ENCODE measurements at regions not wholly inside any gene's neighbourhood (a gene's known extent, or its start where the extent isn't known, plus 50 kb on each side); places are given as distances from the start of the nearest gene placed in this dataset.

DNA sequence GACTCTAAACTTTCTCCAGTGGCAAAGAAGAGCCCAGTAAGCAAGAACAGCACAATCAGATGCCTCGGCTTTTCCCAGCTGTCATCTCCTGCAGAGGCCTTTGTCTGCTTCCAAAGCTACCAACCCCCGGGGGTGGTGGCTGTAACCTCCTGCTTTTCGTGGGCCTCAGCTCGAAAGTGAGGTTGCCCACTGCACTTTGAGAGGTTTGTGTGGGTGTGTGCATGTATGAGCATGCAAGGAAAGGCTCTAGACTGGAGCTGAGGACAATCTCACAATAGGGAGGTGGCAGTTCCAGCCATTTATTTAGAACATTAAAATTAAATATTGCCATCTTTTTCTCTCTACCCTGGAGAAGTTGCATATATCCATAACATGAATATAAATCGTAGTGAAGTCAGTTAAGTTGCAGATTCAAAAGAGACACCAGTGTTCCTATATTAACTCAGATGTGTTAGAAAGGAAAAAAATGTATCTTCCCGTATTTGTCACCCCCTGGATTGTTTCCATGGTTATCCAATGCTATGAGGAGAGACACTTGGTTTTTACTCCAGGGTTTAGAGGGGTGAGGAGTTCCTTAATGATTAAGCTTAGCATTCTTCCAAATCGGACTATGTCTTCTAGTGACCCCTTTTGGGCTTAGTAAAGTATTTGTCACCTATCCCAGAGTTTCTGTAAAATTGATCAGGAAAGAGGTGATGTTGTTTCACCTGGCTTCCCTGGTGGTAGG is 781.1 kb downstream of the INHBA start:
- TF ChIP-seq, protein P1, sequence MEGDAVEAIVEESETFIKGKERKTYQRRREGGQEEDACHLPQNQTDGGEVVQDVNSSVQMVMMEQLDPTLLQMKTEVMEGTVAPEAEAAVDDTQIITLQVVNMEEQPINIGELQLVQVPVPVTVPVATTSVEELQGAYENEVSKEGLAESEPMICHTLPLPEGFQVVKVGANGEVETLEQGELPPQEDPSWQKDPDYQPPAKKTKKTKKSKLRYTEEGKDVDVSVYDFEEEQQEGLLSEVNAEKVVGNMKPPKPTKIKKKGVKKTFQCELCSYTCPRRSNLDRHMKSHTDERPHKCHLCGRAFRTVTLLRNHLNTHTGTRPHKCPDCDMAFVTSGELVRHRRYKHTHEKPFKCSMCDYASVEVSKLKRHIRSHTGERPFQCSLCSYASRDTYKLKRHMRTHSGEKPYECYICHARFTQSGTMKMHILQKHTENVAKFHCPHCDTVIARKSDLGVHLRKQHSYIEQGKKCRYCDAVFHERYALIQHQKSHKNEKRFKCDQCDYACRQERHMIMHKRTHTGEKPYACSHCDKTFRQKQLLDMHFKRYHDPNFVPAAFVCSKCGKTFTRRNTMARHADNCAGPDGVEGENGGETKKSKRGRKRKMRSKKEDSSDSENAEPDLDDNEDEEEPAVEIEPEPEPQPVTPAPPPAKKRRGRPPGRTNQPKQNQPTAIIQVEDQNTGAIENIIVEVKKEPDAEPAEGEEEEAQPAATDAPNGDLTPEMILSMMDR (IDR thresholded peaks at IDR 0.05; ENCODE audit: extremely low read depth, insufficient read depth, missing control alignments) = no peak
- DNase-seq (ENCODE audit: low spot score) = no peak
- in situ Hi-C loops (cut with MboI; ENCODE audit: low pct_unique_long_range_greater_than_20kb, low sequenced_read_pairs, unreplicated experiment) = no loop called here

DNA sequence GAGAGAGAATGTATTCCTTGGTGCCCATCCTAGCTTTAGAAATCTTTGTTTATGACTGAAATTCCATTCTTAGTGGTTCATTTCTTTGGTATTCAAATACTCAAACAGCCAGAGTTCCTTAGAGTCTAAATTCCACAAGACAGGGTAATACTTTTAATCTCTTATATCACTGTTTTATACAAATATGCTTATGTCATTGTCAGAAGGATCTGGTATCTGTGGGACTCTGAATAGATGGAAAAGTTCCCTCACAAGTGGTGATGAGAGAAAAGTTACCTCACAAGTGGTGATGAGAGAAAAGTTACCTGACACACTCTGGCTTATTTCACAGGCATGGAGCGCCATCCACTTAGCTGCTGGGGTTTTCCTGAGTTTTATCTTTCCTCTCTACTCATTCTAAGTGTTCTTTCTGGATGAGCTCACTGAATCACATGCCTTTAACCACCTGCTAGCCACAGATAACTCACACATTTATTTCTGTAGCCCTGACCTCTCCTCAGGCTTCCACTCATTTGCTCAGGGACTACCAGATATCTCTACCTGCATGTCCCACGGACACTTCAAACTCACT is 784.0 kb downstream of the SUGCT start:
- TF ChIP-seq, protein P1 (IDR thresholded peaks at IDR 0.05; ENCODE audit: extremely low read depth, insufficient read depth, missing control alignments) = no peak
- in situ Hi-C loops (cut with MboI; ENCODE audit: low pct_unique_long_range_greater_than_20kb, low sequenced_read_pairs, unreplicated experiment) = no loop called here
- DNase-seq (ENCODE audit: low spot score) = no peak

DNA sequence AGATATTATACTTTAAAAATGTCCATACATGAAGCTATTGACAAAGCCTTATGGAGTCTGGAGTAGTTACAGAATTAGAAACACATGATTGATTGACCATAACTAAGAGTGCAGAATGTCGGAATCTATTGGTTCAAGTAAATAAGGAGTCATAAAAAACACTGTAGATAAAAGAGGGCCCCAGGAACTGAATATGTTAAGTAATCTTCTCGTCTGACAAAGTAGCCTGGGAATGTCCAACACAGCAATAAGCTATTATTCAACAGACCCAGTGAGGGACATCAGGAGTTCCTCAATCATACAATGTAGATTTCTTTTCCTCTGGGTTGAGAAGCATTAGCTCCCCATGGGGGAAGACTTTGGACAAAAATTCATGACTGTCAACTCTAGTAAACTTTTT is 782.0 kb downstream of the SUGCT start:
- in situ Hi-C loops (cut with MboI; ENCODE audit: low pct_unique_long_range_greater_than_20kb, low sequenced_read_pairs, unreplicated experiment) = no loop called here
- no peak for DNase-seq (ENCODE audit: low spot score)
- TF ChIP-seq, protein P1 (IDR thresholded peaks at IDR 0.05; ENCODE audit: extremely low read depth, insufficient read depth, missing control alignments) = no peak

DNA sequence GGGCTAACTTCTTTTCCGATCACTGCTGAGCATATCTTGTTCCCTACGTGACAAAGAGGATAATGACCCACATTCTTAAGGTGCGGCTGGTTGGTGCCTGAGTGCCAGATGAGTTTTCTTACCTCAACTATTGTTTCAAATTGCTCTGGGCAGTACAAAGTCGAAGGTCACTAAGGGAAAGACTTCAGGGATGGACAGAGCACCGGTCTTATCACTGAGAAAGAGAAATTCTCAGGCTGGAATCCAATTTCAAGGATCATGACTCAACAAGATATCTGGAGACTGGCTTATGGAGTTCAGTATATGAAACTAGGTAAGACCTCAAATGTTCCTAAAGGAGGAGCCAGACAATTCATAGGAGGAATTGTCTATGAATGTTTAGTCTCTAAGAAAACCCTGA is 780.3 kb downstream of the SUGCT start:
- TF ChIP-seq, protein P1 (IDR thresholded peaks at IDR 0.05; ENCODE audit: extremely low read depth, insufficient read depth, missing control alignments) = no peak
- DNase-seq (ENCODE audit: low spot score) = no peak
- in situ Hi-C loops (cut with MboI; ENCODE audit: low pct_unique_long_range_greater_than_20kb, low sequenced_read_pairs, unreplicated experiment) = no loop called here
